HepG2 (cell line): ENCODE measurements at regions not wholly inside any gene's neighbourhood (a gene's known extent, or its start where the extent isn't known, plus 50 kb on each side); places are given as distances from the start of the nearest gene placed in this dataset.

Experiments used
- ATAC-seq: fragments of 200-7000 bp; cut with Tn5 transposase; 3 replicates; pipeline ENCODE4 v1.9.1; 2020; ENCODE audit warnings: mild to moderate bottlenecking, moderate library complexity
- BruUV-seq: library from RNA; stranded (reverse); fragments of 400-500 nt; replicated peaks from 2 replicates; lab custom pipeline; 2021; lab: Mats Ljungman, UMichigan
- CTCF ChIA-PET: fragments of 300-600 bp; formaldehyde crosslinking; extraction: SDS; loops from one replicate; lab custom pipeline; 2021; ENCODE audit warnings: low total read pairs, inconsistent platforms, low intra/inter-chr PET ratio; lab: Yijun Ruan, JAX
- POLR2A ChIA-PET: fragments of 350-600 bp; sonication (Branson Sonifier 250); formaldehyde crosslinking; loops from one replicate; lab custom pipeline; 2020; ENCODE audit warnings: antibody characterized with exemption, inconsistent platforms; lab: Yijun Ruan, JAX
- DNase-seq: peaks from one replicate; pipeline ENCODE4 v3.0.0-alpha.2; 2015; ENCODE audit warnings: low spot score
- FAIRE-seq: peaks from 3 replicates; lab custom pipeline; 2011; peaks lifted over from hg19 to GRCh38; lab: Jason Lieb, UNC
- H2AFZ ChIP-seq: one replicate; pipeline ENCODE4 v1.6.1; 2011; ENCODE audit warnings: low read length, inconsistent platforms
- H3K27ac ChIP-seq: fragments of 300-600 bp; 3 replicates; pipeline ENCODE4 v1.8.0; 2011; ENCODE audit warnings: mixed run types, mild to moderate bottlenecking, mixed read lengths, low read length, inconsistent platforms; ENCODE audit not compliant: insufficient read depth; ENCODE audit errors: extremely low read length
- H3K27me3 ChIP-seq, 2 experiments: fragments of 200-600 bp in 1 of 2; 2 replicates in 1 of 2; 3 replicates in 1 of 2; pipeline versions ENCODE4 v1.6.0 to v1.8.0; 2011; ENCODE audit warnings: low read length in 2 of 2, mild to moderate bottlenecking in 2 of 2, moderate library complexity in 2 of 2, inconsistent platforms in 1 of 2; ENCODE audit not compliant: insufficient read depth in 2 of 2, control insufficient read depth in 1 of 2
- H3K36me3 ChIP-seq, 2 experiments: fragments of 200-600 bp in 1 of 2; replicated peaks in 1 of 2; 2 replicates in 1 of 2; 3 replicates in 1 of 2; pipeline versions ENCODE4 v1.5.1 to v1.8.0; 2011; ENCODE audit warnings: low read length in 2 of 2, inconsistent platforms in 1 of 2; ENCODE audit not compliant: insufficient read depth in 2 of 2, control insufficient read depth in 1 of 2
- H3K4me1 ChIP-seq: 2 replicates; pipeline ENCODE4 v1.5.1; 2012; ENCODE audit warnings: low read length, inconsistent platforms; ENCODE audit not compliant: insufficient read depth
- H3K4me2 ChIP-seq: 2 replicates; pipeline ENCODE4 v1.6.0; 2011; ENCODE audit warnings: low read depth, low read length, inconsistent platforms
- H3K4me3 ChIP-seq, 3 experiments: fragments of 200-600 bp in 1 of 3; sonication (generic), shearing (Covaris generic) in 1 of 3; replicated peaks in 1 of 3; 2 replicates each; pipeline ENCODE4 v1.5.1; 2011 to 2016; ENCODE audit warnings: low read length in 3 of 3, inconsistent platforms in 2 of 3, low read depth in 2 of 3, mild to moderate bottlenecking in 2 of 3, control low read depth in 1 of 3, mixed read lengths in 1 of 3; ENCODE audit not compliant: insufficient read depth in 1 of 3
- H3K79me2 ChIP-seq: one replicate; pipeline ENCODE4 v1.6.1; 2011; ENCODE audit warnings: low read length, inconsistent platforms; ENCODE audit not compliant: insufficient read depth
- H3K9ac ChIP-seq: 2 replicates; pipeline ENCODE4 v1.6.0; 2011; ENCODE audit warnings: mild to moderate bottlenecking, low read depth, low read length, inconsistent platforms; ENCODE audit not compliant: insufficient read depth
- H3K9me3 ChIP-seq: 2 replicates; pipeline ENCODE4 v1.5.1; 2012; ENCODE audit warnings: mild to moderate bottlenecking, low read length
- H4K20me1 ChIP-seq: 2 replicates; pipeline ENCODE4 v1.6.0; 2011; ENCODE audit warnings: inconsistent platforms, mild to moderate bottlenecking, low read length, moderate library complexity; ENCODE audit not compliant: insufficient read depth
- DNMT3B ChIP-seq: conservative IDR thresholded peaks from 2 replicates; pipeline ENCODE4 v1.6.1; 2016; ENCODE audit warnings: missing biosample characterization, control low read depth
- ZFP1 ChIP-seq: IDR thresholded peaks from 2 replicates; pipeline ENCODE4 v1.6.1; 2016
- ZNF496 ChIP-seq: sonication (generic); formaldehyde crosslinking; IDR thresholded peaks from 2 replicates; pipeline ENCODE4 v1.8.1; 2023; ENCODE audit warnings: mild to moderate bottlenecking, moderate library complexity, missing genetic modification reagents; ENCODE audit not compliant: insufficient replicate concordance
- ZNF709 ChIP-seq: sonication (generic); formaldehyde crosslinking; IDR thresholded peaks from 2 replicates; pipeline ENCODE4 v1.5.0; 2020; ENCODE audit warnings: mild to moderate bottlenecking, missing genetic modification reagents
- WGBS: methylation state at CpG from one replicate; pipeline ENCODE4 v1.1.6; 2017; ENCODE audit warnings: low lambda C conversion rate; 5-methylcytosine and 5-hydroxymethylcytosine counted together
- in situ Hi-C: cut with HindIII; loops from 2 replicates; pipeline ENCODE4 v1.10.0; 2017; ENCODE audit warnings: low pct_unique_long_range_greater_than_20kb; ENCODE audit not compliant: extremely low pct_ligation_motif_present
- intact Hi-C: fragments of 100-400 bp; cut with micrococcal nuclease; formaldehyde crosslinking; loops from one replicate; pipeline ENCODE4 v1.10.0; 2022; ENCODE audit not compliant: unreplicated experiment
- TF ChIP-seq, protein P1 (sequence below): sonication (generic); formaldehyde crosslinking; conservative IDR thresholded peaks from 2 replicates; pipeline ENCODE4 v1.8.0; 2022; ENCODE audit warnings: low read depth, missing genetic modification reagents
- TF ChIP-seq, protein P2 (sequence below): sonication (generic); formaldehyde crosslinking; IDR thresholded peaks from 2 replicates; pipeline ENCODE4 v1.4.0; 2020; ENCODE audit warnings: mild to moderate bottlenecking, missing genetic modification reagents, borderline replicate concordance
- TF ChIP-seq, protein P3 (sequence below): sonication (generic); formaldehyde crosslinking; IDR thresholded peaks from 2 replicates; pipeline ENCODE4 v1.5.0; 2020; ENCODE audit warnings: mild to moderate bottlenecking, missing genetic modification reagents, moderate library complexity
- TF ChIP-seq, protein P4 (sequence below): IDR thresholded peaks from 2 replicates; pipeline ENCODE4 v1.6.1; 2016; ENCODE audit warnings: missing biosample characterization, missing genetic modification reagents, low read depth

DNA sequence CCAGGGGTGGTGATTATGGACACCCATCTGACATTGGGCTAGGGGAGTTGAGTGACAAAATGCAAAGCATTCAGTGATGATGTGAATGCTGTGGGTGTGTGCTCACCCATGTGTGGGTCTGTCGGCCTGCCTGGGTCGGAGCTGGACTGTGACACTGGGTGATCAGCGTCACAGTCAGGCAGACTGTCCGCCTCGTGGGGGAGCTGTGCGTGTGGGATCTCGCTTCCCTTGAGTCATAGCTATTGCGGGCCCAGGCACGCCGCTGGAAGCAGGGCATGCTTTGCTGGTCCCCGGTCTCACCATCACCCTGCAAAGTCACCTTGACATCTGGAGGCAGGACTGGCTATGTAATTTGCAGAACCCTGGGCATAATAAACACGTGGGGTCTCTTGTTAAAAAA lies 156.9 kb upstream of the IGSF21 start:
- DNase-seq (no peak), FAIRE-seq (no peak), ATAC-seq (peak; percentile 29; the same call in 1 of the 3 replicates)
- no peaks in the 10 kb centered on the region for H3K9me3 ChIP-seq
- in situ Hi-C loops: no loop called here
- no peaks in the 10 kb centered on the region for H3K36me3 ChIP-seq
- POLR2A ChIA-PET: no interaction called here
- no peak overlapping the region for H3K4me2 ChIP-seq
- H3K79me2 ChIP-seq: no peaks in the 10 kb centered on the region
- H3K27me3 ChIP-seq: peaks cover 3 to 33% of the 10 kb centered on the region in 2 experiments; a peak in 4 of 5 replicates
- no peak overlapping the region for H3K27ac ChIP-seq
- H4K20me1 ChIP-seq: no peaks in the 10 kb centered on the region
- no peak overlapping the region for H3K4me3 ChIP-seq
- 20% methylated on average over 1 of the region's 12 CpGs for WGBS
- BruUV-seq: no TSS peak
- H2AFZ ChIP-seq: no peak overlapping the region
- no peaks in the 10 kb centered on the region for H3K4me1 ChIP-seq
- no peak overlapping the region for H3K9ac ChIP-seq
- intact Hi-C loops: no loop called here
- CTCF ChIA-PET: no interaction called here
- TF ChIP-seq ZNF709 (CRISPR knock-in tag): no peak
- TF ChIP-seq ZFP1: no peak
- TF ChIP-seq, protein P1, sequence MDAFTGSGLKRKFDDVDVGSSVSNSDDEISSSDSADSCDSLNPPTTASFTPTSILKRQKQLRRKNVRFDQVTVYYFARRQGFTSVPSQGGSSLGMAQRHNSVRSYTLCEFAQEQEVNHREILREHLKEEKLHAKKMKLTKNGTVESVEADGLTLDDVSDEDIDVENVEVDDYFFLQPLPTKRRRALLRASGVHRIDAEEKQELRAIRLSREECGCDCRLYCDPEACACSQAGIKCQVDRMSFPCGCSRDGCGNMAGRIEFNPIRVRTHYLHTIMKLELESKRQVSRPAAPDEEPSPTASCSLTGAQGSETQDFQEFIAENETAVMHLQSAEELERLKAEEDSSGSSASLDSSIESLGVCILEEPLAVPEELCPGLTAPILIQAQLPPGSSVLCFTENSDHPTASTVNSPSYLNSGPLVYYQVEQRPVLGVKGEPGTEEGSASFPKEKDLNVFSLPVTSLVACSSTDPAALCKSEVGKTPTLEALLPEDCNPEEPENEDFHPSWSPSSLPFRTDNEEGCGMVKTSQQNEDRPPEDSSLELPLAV: no peak
- no peak for TF ChIP-seq DNMT3B (CRISPR knock-in tag)
- no peak for TF ChIP-seq ZNF496 (CRISPR knock-in tag)
- TF ChIP-seq, protein P2, sequence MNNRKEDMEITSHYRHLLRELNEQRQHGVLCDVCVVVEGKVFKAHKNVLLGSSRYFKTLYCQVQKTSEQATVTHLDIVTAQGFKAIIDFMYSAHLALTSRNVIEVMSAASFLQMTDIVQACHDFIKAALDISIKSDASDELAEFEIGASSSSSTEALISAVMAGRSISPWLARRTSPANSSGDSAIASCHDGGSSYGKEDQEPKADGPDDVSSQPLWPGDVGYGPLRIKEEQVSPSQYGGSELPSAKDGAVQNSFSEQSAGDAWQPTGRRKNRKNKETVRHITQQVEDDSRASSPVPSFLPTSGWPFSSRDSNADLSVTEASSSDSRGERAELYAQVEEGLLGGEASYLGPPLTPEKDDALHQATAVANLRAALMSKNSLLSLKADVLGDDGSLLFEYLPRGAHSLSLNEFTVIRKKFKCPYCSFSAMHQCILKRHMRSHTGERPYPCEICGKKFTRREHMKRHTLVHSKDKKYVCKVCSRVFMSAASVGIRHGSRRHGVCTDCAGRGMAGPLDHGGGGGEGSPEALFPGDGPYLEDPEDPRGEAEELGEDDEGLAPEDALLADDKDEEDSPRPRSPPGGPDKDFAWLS (CRISPR knock-in tag): no peak
- TF ChIP-seq, protein P3, sequence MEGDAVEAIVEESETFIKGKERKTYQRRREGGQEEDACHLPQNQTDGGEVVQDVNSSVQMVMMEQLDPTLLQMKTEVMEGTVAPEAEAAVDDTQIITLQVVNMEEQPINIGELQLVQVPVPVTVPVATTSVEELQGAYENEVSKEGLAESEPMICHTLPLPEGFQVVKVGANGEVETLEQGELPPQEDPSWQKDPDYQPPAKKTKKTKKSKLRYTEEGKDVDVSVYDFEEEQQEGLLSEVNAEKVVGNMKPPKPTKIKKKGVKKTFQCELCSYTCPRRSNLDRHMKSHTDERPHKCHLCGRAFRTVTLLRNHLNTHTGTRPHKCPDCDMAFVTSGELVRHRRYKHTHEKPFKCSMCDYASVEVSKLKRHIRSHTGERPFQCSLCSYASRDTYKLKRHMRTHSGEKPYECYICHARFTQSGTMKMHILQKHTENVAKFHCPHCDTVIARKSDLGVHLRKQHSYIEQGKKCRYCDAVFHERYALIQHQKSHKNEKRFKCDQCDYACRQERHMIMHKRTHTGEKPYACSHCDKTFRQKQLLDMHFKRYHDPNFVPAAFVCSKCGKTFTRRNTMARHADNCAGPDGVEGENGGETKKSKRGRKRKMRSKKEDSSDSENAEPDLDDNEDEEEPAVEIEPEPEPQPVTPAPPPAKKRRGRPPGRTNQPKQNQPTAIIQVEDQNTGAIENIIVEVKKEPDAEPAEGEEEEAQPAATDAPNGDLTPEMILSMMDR (CRISPR knock-in tag): 0 out of 2 replicates have a peak, but pooled peaks have one; percentile 12
- TF ChIP-seq, protein P4, sequence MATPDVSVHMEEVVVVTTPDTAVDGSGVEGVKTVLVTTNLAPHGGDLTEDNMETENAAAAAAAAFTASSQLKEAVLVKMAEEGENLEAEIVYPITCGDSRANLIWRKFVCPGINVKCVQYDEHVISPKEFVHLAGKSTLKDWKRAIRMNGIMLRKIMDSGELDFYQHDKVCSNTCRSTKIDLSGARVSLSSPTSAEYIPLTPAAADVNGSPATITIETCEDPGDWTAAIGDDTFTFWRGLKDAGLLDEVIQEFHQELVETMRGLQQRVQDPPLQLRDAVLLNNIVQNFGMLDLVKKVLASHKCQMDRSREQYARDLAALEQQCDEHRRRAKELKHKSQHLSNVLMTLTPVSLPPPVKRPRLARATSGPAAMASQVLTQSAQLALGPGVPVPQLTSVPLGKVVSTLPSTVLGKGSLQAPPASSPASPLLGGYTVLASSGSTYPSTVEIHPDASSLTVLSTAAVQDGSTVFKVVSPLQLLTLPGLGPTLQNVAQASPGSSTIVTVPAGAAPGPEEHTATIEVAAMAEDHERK (CRISPR knock-in tag): no peak
